ENCODE measurements at regions not wholly inside any gene's neighbourhood (a gene's known extent, or its start where the extent isn't known, plus 50 kb on each side); places are given as distances from the start of the nearest gene placed in this dataset.

DNA sequence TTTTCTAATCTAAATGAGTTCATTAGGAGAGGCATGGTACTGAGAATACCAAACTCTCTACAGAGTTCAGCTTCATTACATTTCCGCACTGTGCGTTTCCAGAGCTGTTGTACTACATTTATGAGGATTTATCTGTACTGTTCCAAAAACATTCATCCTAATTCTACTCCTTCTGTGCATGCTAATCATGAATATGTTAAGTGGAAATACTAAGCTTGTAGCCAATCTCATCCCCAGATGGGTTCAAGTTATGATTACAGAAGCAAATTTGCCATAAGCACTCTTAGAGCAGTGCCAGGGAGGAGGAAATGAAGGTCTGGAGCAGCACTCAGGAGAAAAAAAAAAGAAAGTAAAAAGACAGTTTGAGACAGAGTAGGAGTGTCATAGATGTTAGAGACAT, 544.3 kb downstream of the GBE1 start:
- TF ChIP-seq, protein P1, sequence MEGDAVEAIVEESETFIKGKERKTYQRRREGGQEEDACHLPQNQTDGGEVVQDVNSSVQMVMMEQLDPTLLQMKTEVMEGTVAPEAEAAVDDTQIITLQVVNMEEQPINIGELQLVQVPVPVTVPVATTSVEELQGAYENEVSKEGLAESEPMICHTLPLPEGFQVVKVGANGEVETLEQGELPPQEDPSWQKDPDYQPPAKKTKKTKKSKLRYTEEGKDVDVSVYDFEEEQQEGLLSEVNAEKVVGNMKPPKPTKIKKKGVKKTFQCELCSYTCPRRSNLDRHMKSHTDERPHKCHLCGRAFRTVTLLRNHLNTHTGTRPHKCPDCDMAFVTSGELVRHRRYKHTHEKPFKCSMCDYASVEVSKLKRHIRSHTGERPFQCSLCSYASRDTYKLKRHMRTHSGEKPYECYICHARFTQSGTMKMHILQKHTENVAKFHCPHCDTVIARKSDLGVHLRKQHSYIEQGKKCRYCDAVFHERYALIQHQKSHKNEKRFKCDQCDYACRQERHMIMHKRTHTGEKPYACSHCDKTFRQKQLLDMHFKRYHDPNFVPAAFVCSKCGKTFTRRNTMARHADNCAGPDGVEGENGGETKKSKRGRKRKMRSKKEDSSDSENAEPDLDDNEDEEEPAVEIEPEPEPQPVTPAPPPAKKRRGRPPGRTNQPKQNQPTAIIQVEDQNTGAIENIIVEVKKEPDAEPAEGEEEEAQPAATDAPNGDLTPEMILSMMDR (IDR thresholded peaks at IDR 0.05) = no peak
- no peak for TF ChIP-seq POLR2A (IDR thresholded peaks at IDR 0.05)

All from heart left ventricle (tissue), 13 donors.